OCI-LY3 (cell line): ENCODE measurements at regions not wholly inside any gene's neighbourhood (a gene's known extent, or its start where the extent isn't known, plus 50 kb on each side); places are given as distances from the start of the nearest gene placed in this dataset.

Experiments
- H2AFZ ChIP-seq: fragments of 200-600, 300-600 bp; shearing (Covaris generic); 2 replicates; pipeline ENCODE4 v1.6.0; 2014; ENCODE audit warnings: antibody characterized with exemption, low read depth, low read length
- H3K27ac ChIP-seq: fragments of 200-600, 300-600 bp; sonication (generic); 2 replicates; pipeline ENCODE4 v1.5.1; 2014; ENCODE audit warnings: mild to moderate bottlenecking, low read length, moderate library complexity, mixed read lengths
- H3K27me3 ChIP-seq: fragments of 200-600, 300-600 bp; sonication (generic); 2 replicates; pipeline ENCODE4 v1.6.1; 2014; ENCODE audit warnings: low read depth, low read length, mixed read lengths
- H3K36me3 ChIP-seq: fragments of 200-600, 300-600 bp; sonication (generic); replicated peaks from 2 replicates; pipeline ENCODE3; 2014; ENCODE audit warnings: low read depth, low read length, mixed read lengths
- H3K4me1 ChIP-seq: fragments of 300-600, 200-600 bp; sonication (generic); 2 replicates; pipeline ENCODE4 v1.6.1; 2014; ENCODE audit warnings: low read length, mixed read lengths
- H3K4me2 ChIP-seq: fragments of 200-600, 300-600 bp; sonication (generic); 2 replicates; pipeline ENCODE4 v1.6.1; 2014; ENCODE audit warnings: low read length, mixed read lengths
- H3K4me3 ChIP-seq: fragments of 300-600, 200-600 bp; sonication (generic); 2 replicates; pipeline ENCODE4 v1.5.1; 2014; ENCODE audit warnings: antibody characterized with exemption, mild to moderate bottlenecking, low read length, moderate library complexity
- H3K79me2 ChIP-seq: fragments of 300-600, 200-600 bp; shearing (Covaris generic); 2 replicates; pipeline ENCODE4 v1.6.1; 2014; ENCODE audit warnings: mild to moderate bottlenecking, low read length, mixed read lengths
- H3K9ac ChIP-seq: fragments of 300-600, 200-600 bp; shearing (Covaris generic); 2 replicates; pipeline ENCODE4 v1.6.0; 2014; ENCODE audit warnings: mild to moderate bottlenecking, low read length, moderate library complexity
- H3K9me3 ChIP-seq: fragments of 200-600, 300-600 bp; shearing (Covaris generic); 2 replicates; pipeline ENCODE4 v1.6.1; 2014; ENCODE audit warnings: low read length, mixed read lengths; ENCODE audit not compliant: insufficient read depth
- H4K20me1 ChIP-seq: fragments of 200-600, 300-600 bp; sonication (generic); 2 replicates; pipeline ENCODE4 v1.6.1; 2016; ENCODE audit warnings: low read length, mixed read lengths; ENCODE audit not compliant: insufficient read depth
- EZH2phosphoT487 ChIP-seq: fragments of 200-600 bp; shearing (Covaris generic); IDR thresholded peaks from 2 replicates; pipeline ENCODE4 v1.6.1; 2018; ENCODE audit warnings: antibody characterized with exemption, mixed run types, low read depth
- TF ChIP-seq, protein P1 (sequence below): fragments of 200-600, 300-600 bp; sonication (generic); IDR thresholded peaks from 2 replicates; pipeline ENCODE4 v1.5.1; 2014; ENCODE audit warnings: antibody characterized with exemption, low read length, low read depth

DNA sequence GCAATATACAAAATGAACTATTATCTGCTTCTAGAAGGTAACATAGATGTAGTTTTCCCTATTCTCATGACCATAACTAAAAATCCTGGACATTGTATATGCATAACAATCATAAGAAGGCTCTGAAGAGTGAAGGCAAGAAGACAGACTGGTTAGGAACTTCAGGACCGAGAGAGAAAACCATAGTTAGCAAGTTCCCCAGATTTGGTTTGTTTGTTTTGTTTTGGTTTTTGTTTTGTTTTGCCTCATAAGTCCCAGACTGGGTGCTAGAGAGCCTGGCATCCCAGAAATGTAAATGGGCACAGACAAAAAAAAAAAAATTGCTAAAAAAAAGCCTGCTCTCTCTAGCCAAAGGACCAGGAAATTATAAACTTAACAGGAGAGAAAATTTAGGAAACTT is 192.2 kb upstream of the FBXO11 start:
- TF ChIP-seq, protein P1, sequence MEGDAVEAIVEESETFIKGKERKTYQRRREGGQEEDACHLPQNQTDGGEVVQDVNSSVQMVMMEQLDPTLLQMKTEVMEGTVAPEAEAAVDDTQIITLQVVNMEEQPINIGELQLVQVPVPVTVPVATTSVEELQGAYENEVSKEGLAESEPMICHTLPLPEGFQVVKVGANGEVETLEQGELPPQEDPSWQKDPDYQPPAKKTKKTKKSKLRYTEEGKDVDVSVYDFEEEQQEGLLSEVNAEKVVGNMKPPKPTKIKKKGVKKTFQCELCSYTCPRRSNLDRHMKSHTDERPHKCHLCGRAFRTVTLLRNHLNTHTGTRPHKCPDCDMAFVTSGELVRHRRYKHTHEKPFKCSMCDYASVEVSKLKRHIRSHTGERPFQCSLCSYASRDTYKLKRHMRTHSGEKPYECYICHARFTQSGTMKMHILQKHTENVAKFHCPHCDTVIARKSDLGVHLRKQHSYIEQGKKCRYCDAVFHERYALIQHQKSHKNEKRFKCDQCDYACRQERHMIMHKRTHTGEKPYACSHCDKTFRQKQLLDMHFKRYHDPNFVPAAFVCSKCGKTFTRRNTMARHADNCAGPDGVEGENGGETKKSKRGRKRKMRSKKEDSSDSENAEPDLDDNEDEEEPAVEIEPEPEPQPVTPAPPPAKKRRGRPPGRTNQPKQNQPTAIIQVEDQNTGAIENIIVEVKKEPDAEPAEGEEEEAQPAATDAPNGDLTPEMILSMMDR = no peak
- no peak for TF ChIP-seq EZH2phosphoT487
- Histone ChIP-seq H3K4me1 (no peaks in the 10 kb centered on the region), H4K20me1 (no peaks in the 10 kb centered on the region), H3K27ac (no peak overlapping the region), H3K27me3 (no peaks in the 10 kb centered on the region), H3K9ac (no peak overlapping the region), H3K36me3 (no peaks in the 10 kb centered on the region), H3K9me3 (no peaks in the 10 kb centered on the region), H3K4me3 (no peak overlapping the region), H3K4me2 (no peak overlapping the region), H3K79me2 (no peaks in the 10 kb centered on the region), H2AFZ (no peak overlapping the region)

- peaks cover 19% of the 10 kb centered on the region for H3K4me1 ChIP-seq
- no peak for TF ChIP-seq EZH2phosphoT487
- TF ChIP-seq, protein P1 = no peak
- no peak overlapping the region for H3K4me3 ChIP-seq
- H3K36me3 ChIP-seq = no peaks in the 10 kb centered on the region
- no peak overlapping the region for H3K4me2 ChIP-seq
- no peak overlapping the region for H2AFZ ChIP-seq
- H3K27me3 ChIP-seq = 0 out of 2 replicates have a peak, but pooled peaks cover 3% of the 10 kb centered on the region
- H3K27ac ChIP-seq = no peak overlapping the region
- H4K20me1 ChIP-seq = no peaks in the 10 kb centered on the region
- H3K79me2 ChIP-seq = no peaks in the 10 kb centered on the region
- H3K9ac ChIP-seq = no peak overlapping the region
- no peaks in the 10 kb centered on the region for H3K9me3 ChIP-seq
These were observed 198.1 kb upstream of the FBXO11 start for GRCh38 chr2:48104418-48104817.

DNA sequence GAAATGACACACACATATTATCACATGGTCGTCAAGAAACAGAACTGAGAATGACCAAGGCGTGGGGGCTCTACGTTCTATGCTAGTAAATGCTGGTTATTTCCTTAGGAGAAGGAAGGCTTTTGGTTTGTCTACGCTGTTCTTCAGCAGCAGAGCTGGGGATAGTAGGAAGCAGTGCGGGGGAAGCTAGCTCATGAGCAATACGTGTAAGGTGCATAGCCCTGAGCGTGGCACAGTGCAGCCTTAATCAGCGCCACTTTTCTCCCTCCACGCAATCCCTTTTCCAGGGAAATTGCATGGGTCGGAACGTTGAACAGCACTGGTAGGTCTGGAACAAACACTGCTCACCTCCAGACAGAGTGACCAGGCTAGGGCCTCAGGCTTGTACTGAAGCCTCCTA is 199.6 kb upstream of the FBXO11 start:
- H4K20me1 ChIP-seq = no peaks in the 10 kb centered on the region
- H3K9me3 ChIP-seq = no peaks in the 10 kb centered on the region
- peak overlapping the region; percentile 99 for H3K4me2 ChIP-seq
- no peak overlapping the region for H3K27ac ChIP-seq
- no peaks in the 10 kb centered on the region for H3K36me3 ChIP-seq
- H3K79me2 ChIP-seq = no peaks in the 10 kb centered on the region
- peak overlapping the region; percentile 21 for H3K9ac ChIP-seq
- peaks cover 20% of the 10 kb centered on the region for H3K4me1 ChIP-seq
- 0 out of 2 replicates have a peak, but pooled peaks cover 3% of the 10 kb centered on the region for H3K27me3 ChIP-seq
- H2AFZ ChIP-seq = 0 out of 2 replicates have a peak overlapping the region, but pooled peaks have one; percentile 8
- H3K4me3 ChIP-seq = peak overlapping the region; percentile 73
- TF ChIP-seq, protein P1 = no peak
- no peak for TF ChIP-seq EZH2phosphoT487

DNA sequence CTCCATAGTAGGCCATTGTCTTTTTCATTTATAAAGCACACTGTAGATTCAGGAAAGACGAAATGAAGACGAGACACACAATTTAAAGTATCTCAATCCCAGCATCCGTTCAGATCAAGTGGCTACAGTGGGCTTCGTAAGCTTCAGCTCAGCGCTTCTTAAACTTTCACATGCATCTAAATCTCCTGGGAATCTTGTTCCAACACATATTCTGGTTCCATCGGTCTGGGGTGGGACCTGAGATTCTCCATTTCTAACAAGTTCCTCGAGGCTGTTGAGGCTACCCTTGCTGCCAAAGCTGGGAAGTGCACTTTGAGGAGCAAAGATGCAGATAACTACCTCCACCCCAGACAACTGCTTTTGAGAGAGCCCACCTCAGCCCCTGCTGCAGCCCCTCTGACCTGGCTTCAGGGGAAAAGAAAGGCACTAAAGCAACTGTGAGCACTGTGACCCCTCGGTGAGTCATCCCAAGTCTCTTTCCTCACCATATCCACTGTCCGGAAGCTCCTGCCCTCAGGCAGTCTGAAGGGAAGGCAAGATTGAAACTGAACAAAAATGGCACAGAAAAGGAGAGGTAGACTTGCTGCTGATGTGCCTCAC is 201.1 kb upstream of the FBXO11 start:
- Histone ChIP-seq H2AFZ (no peak overlapping the region), H3K4me2 (peak overlapping the region; percentile 99), H3K27me3 (0 out of 2 replicates have a peak, but pooled peaks cover 3% of the 10 kb centered on the region)

More for the DNA sequence above, 201.1 kb upstream of the FBXO11 start:
- H4K20me1 ChIP-seq = no peaks in the 10 kb centered on the region
- H3K4me3 ChIP-seq = peak overlapping the region; percentile 73
- H3K27ac ChIP-seq = no peak overlapping the region
- TF ChIP-seq, protein P1 = no peak
- TF ChIP-seq EZH2phosphoT487 = no peak
- H3K4me1 ChIP-seq = peaks cover 24% of the 10 kb centered on the region
- H3K79me2 ChIP-seq = no peaks in the 10 kb centered on the region
- H3K9ac ChIP-seq = no peak overlapping the region
- no peaks in the 10 kb centered on the region for H3K9me3 ChIP-seq
- no peaks in the 10 kb centered on the region for H3K36me3 ChIP-seq
